ENCODE measurements at regions not wholly inside any gene's neighbourhood (a gene's known extent, or its start where the extent isn't known, plus 50 kb on each side); places are given as distances from the start of the nearest gene placed in this dataset.

DNA sequence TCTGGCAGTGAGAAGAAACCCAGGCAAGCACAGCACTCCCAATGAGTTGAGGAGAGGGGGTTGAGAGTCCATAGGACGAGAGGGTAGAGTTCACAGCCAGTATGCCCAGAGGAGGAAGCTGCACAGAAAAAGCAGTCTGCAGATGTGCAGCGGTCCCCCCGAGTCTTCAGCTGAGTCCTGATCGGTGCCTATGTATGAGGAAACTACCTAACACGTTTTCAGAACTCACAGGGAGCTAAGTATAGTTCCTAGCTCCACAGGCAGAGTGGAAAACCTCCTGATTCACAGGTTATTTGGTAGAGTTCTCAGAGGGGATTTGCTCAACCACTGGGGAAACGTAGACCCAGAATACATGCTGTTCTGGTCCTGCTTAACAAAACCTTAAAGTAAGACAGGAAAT, 271.3 kb upstream of the CNTNAP2 start:
- peak; percentile 9 for DNase-seq (ENCODE audit: insufficient read length, low spot score, missing footprints)
- H3K9me3 ChIP-seq (ENCODE audit: low read depth, low read length), result peaks cover 3% of the 10 kb centered on the region
- no peaks in the 10 kb centered on the region for H3K27me3 ChIP-seq (ENCODE audit: insufficient read depth, low read length)
- H3K36me3 ChIP-seq (ENCODE audit: insufficient read depth, low read length), result no peaks in the 10 kb centered on the region
- H3K27ac ChIP-seq (ENCODE audit: low read depth, low read length), result no peak overlapping the region
- no peaks in the 10 kb centered on the region for H3K79me2 ChIP-seq (ENCODE audit: insufficient read depth, low read length)
- H4K20me1 ChIP-seq (ENCODE audit: insufficient read depth, low read length), result no peaks in the 10 kb centered on the region
- no peak overlapping the region for H2AFZ ChIP-seq (ENCODE audit: low read length)
- TF ChIP-seq, protein P1, sequence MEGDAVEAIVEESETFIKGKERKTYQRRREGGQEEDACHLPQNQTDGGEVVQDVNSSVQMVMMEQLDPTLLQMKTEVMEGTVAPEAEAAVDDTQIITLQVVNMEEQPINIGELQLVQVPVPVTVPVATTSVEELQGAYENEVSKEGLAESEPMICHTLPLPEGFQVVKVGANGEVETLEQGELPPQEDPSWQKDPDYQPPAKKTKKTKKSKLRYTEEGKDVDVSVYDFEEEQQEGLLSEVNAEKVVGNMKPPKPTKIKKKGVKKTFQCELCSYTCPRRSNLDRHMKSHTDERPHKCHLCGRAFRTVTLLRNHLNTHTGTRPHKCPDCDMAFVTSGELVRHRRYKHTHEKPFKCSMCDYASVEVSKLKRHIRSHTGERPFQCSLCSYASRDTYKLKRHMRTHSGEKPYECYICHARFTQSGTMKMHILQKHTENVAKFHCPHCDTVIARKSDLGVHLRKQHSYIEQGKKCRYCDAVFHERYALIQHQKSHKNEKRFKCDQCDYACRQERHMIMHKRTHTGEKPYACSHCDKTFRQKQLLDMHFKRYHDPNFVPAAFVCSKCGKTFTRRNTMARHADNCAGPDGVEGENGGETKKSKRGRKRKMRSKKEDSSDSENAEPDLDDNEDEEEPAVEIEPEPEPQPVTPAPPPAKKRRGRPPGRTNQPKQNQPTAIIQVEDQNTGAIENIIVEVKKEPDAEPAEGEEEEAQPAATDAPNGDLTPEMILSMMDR (IDR thresholded peaks at IDR 0.05; ENCODE audit: extremely low read depth, low read depth, low read length), result no peak
- no peaks in the 10 kb centered on the region for H3K4me1 ChIP-seq (ENCODE audit: insufficient read depth, low read length)
- H3K4me3 ChIP-seq (ENCODE audit: insufficient read depth, low read length), result no peak overlapping the region
- H3K4me2 ChIP-seq (ENCODE audit: insufficient read depth, low read length), result no peak overlapping the region

DNA sequence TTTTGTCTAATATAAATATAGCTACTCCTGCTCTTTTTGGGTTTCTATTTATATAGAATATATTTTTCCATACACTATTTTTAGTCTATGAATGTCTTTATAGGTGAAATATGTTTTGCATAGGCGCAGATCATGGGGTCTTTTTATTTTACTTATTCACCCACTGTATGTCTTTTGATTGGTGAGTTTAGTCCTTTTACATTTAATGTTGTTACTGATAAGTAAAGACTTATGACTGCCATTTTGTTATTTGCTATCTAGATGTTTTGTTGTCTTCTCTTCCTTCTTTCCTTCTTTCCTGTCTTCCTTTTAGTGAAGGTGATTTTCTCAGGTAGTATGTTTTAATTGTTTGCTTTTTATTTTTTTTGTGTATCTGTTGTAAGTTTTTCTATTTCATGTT, 276.8 kb upstream of the CNTNAP2 start:
- peaks cover 2% of the 10 kb centered on the region for H3K9me3 ChIP-seq (ENCODE audit: low read depth, low read length)
- no peak for DNase-seq (ENCODE audit: insufficient read length, low spot score, missing footprints)
- H3K36me3 ChIP-seq (ENCODE audit: insufficient read depth, low read length), result no peaks in the 10 kb centered on the region
- no peak overlapping the region for H3K4me2 ChIP-seq (ENCODE audit: insufficient read depth, low read length)
- TF ChIP-seq, protein P1 (IDR thresholded peaks at IDR 0.05; ENCODE audit: extremely low read depth, low read depth, low read length), result no peak
- no peaks in the 10 kb centered on the region for H4K20me1 ChIP-seq (ENCODE audit: insufficient read depth, low read length)
- H2AFZ ChIP-seq (ENCODE audit: low read length), result no peak overlapping the region
- no peaks in the 10 kb centered on the region for H3K79me2 ChIP-seq (ENCODE audit: insufficient read depth, low read length)
- H3K4me3 ChIP-seq (ENCODE audit: insufficient read depth, low read length), result no peak overlapping the region
- no peaks in the 10 kb centered on the region for H3K4me1 ChIP-seq (ENCODE audit: insufficient read depth, low read length)
- H3K27me3 ChIP-seq (ENCODE audit: insufficient read depth, low read length), result no peaks in the 10 kb centered on the region
- no peak overlapping the region for H3K27ac ChIP-seq (ENCODE audit: low read depth, low read length)

DNA sequence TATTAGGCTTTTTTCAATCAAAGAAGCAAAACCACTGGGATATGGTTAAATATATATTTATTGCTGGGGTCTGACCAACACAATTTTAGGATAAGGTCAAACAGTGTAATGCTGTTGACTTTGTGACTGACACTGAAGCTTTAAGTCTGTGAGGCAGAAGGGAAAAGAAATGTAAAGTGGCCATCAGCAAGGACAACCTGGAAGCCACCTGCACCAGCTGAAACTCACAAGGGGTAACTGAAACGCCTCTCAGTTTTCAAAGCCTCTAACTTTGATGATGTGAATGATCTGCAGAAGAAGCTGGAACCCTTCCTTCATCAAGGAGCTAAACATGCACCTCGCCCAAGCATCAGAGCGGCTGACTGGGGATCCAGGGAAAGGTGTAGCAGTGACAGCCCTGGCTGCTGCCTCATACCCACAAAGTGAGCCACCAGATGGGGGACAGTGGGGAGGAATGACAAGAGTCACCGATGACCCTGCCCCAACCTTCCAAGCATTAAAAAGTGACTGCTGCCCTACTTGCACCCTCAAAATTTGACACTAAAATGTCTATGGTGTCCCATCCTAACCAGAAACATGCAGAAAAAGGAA, 284.9 kb upstream of the CNTNAP2 start:
- Histone ChIP-seq H3K27me3 (ENCODE audit: insufficient read depth, low read length) (no peaks in the 10 kb centered on the region), H3K4me3 (ENCODE audit: insufficient read depth, low read length) (no peak overlapping the region), H3K4me2 (ENCODE audit: insufficient read depth, low read length) (no peak overlapping the region), H3K36me3 (ENCODE audit: insufficient read depth, low read length) (no peaks in the 10 kb centered on the region), H2AFZ (ENCODE audit: low read length) (no peak overlapping the region), H3K27ac (ENCODE audit: low read depth, low read length) (no peak overlapping the region), H3K79me2 (ENCODE audit: insufficient read depth, low read length) (no peaks in the 10 kb centered on the region), H3K4me1 (ENCODE audit: insufficient read depth, low read length) (no peaks in the 10 kb centered on the region), H4K20me1 (ENCODE audit: insufficient read depth, low read length) (no peaks in the 10 kb centered on the region), H3K9me3 (ENCODE audit: low read depth, low read length) (no peaks in the 10 kb centered on the region)
- DNase-seq (ENCODE audit: insufficient read length, low spot score, missing footprints), result no peak
- TF ChIP-seq, protein P1 (IDR thresholded peaks at IDR 0.05; ENCODE audit: extremely low read depth, low read depth, low read length), result no peak

DNA sequence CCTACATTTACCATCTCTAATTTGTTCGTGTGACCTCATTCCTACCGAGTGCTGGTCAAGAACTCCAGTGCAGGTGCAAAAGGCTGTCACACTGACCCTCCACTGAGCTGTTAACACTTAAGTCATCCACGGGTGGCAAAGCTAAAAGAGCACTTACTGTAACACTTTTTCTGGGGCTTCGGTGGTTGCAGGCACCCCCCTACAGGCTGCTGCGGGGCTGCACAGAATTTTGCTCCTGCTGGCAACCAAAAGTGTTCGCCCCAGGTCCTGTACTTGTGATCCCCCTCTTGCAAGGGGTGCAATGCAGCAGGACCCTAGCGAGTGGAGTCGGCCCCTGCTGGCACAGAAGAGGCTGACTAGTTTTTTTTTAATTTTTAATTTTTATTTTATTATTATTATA, 298.9 kb upstream of the CNTNAP2 start:
- Histone ChIP-seq H3K79me2 (ENCODE audit: insufficient read depth, low read length) (no peaks in the 10 kb centered on the region), H3K27me3 (ENCODE audit: insufficient read depth, low read length) (no peaks in the 10 kb centered on the region), H3K4me1 (ENCODE audit: insufficient read depth, low read length) (no peaks in the 10 kb centered on the region), H3K4me3 (ENCODE audit: insufficient read depth, low read length) (no peak overlapping the region), H3K4me2 (ENCODE audit: insufficient read depth, low read length) (no peak overlapping the region), H4K20me1 (ENCODE audit: insufficient read depth, low read length) (no peaks in the 10 kb centered on the region), H3K27ac (ENCODE audit: low read depth, low read length) (no peak overlapping the region), H3K36me3 (ENCODE audit: insufficient read depth, low read length) (no peaks in the 10 kb centered on the region), H3K9me3 (ENCODE audit: low read depth, low read length) (peaks cover 9% of the 10 kb centered on the region), H2AFZ (ENCODE audit: low read length) (no peak overlapping the region)
- no peak for DNase-seq (ENCODE audit: insufficient read length, low spot score, missing footprints)
- TF ChIP-seq, protein P1 (IDR thresholded peaks at IDR 0.05; ENCODE audit: extremely low read depth, low read depth, low read length), result no peak

Measured in osteoblast (primary cell).